H1 (cell line): ENCODE measurements at regions not wholly inside any gene's neighbourhood (a gene's known extent, or its start where the extent isn't known, plus 50 kb on each side); places are given as distances from the start of the nearest gene placed in this dataset.

ENCODE experiments used
- CHD1 ChIP-seq: IDR thresholded peaks from 2 replicates; pipeline ENCODE4 v1.6.1; 2012; ENCODE audit warnings: low read depth, low read length, improper control_type of control experiment
- TAF7 ChIP-seq: optimal IDR thresholded peaks from 2 replicates; pipeline ENCODE3; 2011; ENCODE audit warnings: low read depth, mild to moderate bottlenecking, inconsistent platforms, low read length, moderate library complexity, borderline replicate concordance

DNA sequence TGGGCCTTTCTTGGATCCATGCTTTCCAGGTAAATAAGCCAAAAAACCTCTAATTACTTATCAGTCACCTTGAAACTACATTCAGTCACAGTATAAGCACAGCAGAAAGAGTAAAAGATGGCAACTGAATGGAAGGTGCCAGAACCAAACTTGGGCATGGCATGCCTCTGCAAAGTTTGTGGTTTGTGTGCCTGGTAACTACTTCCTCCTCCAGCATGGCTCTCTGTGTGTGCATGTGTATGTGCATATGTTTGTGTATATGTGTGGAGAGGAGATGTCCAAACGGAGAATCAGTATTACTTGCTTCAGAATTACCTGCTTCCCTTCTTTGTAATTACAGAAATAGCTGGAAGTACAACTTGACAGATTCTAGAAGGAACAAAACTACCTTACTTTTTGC is 67.5 kb downstream of the AGTR2 start (continued):
- TF ChIP-seq TAF7 = no peak
- TF ChIP-seq CHD1 = no peak
- TF ChIP-seq, all 59 proteins: peak for 0
